Stomach (tissue), 4 donors: ENCODE measurements at regions not wholly inside any gene's neighbourhood (a gene's known extent, or its start where the extent isn't known, plus 50 kb on each side); places are given as distances from the start of the nearest gene placed in this dataset.

Experiments
- CTCF ChIP-seq, 7 experiments: fragments of 450-650 bp in 4 of 7; fragments of 200-600 bp in 3 of 7; sonication (generic) in 3 of 7; IDR thresholded peaks; one replicate each; pipeline ENCODE4 v1.5.1; 2016 to 2019; ENCODE audit warnings: antibody characterized with exemption in 7 of 7, control low read depth in 2 of 7, mild to moderate bottlenecking in 1 of 7
- POLR2A ChIP-seq, 4 donors: fragments of 450-650 bp; IDR thresholded peaks; one replicate each; pipeline ENCODE4 v1.6.1; 2016; ENCODE audit warnings: antibody characterized with exemption in 4 of 4, control low read depth in 2 of 4, mild to moderate bottlenecking in 1 of 4, moderate library complexity in 1 of 4
- POLR2AphosphoS5 ChIP-seq, 3 donors: sonication (generic); formaldehyde crosslinking; IDR thresholded peaks; one replicate each; pipeline ENCODE4 v1.6.1; 2016; ENCODE audit warnings: antibody characterized with exemption in 3 of 3

DNA sequence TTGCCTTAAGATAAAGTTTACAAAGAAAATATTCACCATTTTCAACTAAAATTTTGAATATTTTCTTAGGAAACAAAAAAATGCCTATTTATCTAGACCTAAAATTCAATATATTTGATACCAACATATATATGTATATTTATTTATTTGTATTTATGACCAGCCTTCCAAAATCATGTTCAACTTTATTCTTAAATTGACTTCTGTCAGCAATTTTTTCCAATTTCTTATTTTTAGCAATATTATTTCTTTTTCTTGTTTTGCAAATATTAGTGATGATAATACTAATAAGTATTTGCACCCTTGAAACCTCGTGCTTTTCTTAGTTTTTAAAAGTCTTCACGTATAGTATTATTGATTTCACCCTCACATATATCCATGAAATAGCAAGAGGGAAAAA lies 68.2 kb upstream of the PHLPP1 start:
- TF ChIP-seq POLR2A (IDR thresholded peaks at IDR 0.05) (no peak), CTCF (IDR thresholded peaks at IDR 0.05) (no peak), POLR2AphosphoS5 (IDR thresholded peaks at IDR 0.05) (no peak)
